C4-2B (cell line): ENCODE measurements at regions not wholly inside any gene's neighbourhood (a gene's known extent, or its start where the extent isn't known, plus 50 kb on each side); places are given as distances from the start of the nearest gene placed in this dataset.

Experiments
- H3K27ac ChIP-seq: fragments of 450-650 bp; 2 replicates; pipeline ENCODE4 v1.5.1; 2017
- ZFX ChIP-seq: fragments of 450-650 bp; IDR thresholded peaks from 2 replicates; pipeline ENCODE4 v1.6.1; 2017
- TF ChIP-seq, protein P1 (sequence below): fragments of 450-650 bp; conservative IDR thresholded peaks from 2 replicates; pipeline ENCODE4 v1.5.1; 2017; ENCODE audit warnings: mild to moderate bottlenecking

DNA sequence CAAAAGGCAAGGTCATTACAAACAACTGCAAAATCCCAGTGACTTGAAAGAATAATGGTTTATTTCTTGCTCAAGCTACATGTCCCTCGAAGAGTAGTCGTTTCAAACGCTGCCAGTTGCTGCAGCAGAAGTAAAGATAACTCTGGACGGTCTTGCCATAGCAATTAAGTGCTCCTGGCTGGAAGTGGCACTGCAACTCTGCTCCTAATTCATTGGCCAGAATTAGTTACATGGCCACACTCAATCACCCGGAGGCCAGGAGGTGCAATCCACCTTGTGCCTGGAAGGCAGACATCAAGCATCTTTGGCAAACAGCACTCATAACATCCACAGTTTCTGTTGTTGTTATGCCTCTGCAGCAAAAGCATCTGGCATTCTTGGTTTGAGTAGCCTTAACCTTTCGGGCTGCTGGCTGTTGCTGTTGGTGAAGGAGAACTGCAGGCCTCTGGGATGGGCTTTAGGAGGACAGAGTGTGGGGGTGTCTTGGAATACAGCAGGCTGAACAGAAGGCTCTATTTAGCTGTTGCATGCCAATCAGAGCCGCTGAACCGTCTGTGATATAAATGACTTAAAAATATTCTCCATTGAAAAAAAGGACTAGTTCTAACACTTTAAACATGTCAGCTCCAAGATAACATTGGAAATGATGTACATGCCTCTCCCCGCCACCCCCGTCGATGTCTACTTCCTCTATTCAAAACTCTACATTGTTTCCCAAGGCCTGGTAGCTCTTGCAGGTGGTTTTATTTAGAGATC is 123.5 kb upstream of the DYRK2 start:
- H3K27ac ChIP-seq: no peak overlapping the region
- TF ChIP-seq, protein P1, sequence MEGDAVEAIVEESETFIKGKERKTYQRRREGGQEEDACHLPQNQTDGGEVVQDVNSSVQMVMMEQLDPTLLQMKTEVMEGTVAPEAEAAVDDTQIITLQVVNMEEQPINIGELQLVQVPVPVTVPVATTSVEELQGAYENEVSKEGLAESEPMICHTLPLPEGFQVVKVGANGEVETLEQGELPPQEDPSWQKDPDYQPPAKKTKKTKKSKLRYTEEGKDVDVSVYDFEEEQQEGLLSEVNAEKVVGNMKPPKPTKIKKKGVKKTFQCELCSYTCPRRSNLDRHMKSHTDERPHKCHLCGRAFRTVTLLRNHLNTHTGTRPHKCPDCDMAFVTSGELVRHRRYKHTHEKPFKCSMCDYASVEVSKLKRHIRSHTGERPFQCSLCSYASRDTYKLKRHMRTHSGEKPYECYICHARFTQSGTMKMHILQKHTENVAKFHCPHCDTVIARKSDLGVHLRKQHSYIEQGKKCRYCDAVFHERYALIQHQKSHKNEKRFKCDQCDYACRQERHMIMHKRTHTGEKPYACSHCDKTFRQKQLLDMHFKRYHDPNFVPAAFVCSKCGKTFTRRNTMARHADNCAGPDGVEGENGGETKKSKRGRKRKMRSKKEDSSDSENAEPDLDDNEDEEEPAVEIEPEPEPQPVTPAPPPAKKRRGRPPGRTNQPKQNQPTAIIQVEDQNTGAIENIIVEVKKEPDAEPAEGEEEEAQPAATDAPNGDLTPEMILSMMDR: no peak

DNA sequence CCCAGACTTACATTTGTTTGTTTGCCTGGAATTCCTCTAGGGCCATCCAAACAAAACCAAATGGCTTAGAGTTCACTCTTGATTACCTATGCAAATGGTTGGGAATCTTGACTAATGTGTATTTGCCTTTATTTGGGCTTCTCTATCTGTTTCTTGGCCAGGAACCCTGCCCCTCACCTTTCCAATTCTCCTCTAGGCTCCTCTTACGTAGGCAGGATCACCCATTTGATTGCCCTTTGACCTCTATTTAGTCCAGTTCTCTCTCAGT is 123.0 kb upstream of the DYRK2 start:
- TF ChIP-seq, protein P1: no peak
- TF ChIP-seq ZFX: no peak
- H3K27ac ChIP-seq: no peak overlapping the region

DNA sequence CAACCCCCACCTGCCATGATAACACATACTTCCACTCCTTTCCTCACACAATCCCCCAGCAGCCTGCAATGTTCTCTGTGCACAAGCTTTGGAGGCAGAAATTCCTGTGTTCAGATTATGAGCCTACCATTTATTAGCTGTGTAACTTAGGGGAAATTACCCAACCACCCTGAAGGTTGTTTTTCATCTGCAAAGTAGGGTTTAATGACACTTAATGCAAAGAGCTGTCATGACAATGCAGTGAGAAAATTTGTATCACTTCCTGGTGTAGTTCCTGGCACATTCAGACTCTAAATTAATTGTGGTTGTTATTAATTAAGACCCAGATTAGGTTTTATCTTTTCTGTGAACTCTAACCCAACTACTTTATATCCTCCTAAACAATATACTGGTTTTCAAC is 122.4 kb upstream of the DYRK2 start:
- no peak overlapping the region for H3K27ac ChIP-seq

DNA sequence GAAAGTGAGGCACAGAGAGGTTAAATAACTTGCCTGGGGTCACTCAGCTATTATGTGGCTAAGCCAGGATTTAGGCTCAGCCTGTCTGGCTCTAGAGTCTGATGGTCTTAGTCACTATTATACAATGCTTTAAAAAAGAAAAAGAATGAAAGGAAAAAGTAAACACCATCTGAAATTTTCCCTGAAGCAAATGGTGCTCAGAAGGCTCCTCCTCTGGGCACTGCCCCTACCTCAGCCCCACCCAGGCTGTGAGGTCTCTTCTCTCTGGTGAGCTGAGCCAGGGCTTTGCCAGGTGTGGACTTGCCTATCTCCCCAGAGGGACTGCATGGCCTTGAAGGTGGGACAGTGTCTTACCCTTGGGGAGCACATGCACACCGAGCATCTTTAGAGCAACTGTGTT is 117.5 kb upstream of the DYRK2 start:
- TF ChIP-seq, protein P1: no peak
- TF ChIP-seq ZFX: no peak
- H3K27ac ChIP-seq: no peak overlapping the region

More for the DNA sequence above, 122.4 kb upstream of the DYRK2 start:
- TF ChIP-seq, protein P1: no peak
- TF ChIP-seq ZFX: no peak

DNA sequence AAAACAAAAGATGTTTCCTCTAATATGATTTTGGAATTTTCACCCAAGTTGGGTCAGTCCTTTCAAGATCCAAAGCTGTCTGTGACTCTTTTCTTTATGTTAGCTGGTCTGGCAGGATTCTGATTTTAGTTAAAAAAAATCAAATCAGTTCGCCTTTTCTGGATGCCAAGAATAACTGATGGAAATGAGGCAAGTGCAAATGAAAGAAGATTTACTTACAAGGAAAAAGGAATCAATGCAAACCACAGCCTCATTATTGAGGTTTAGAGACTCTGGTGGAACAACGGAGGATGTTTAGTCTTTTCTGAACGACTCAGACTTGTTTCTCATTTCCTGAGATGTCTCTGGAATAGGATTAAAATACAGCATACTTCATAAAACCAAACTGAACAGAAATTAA is 117.0 kb upstream of the DYRK2 start:
- TF ChIP-seq ZFX: no peak
- TF ChIP-seq, protein P1: no peak

DNA sequence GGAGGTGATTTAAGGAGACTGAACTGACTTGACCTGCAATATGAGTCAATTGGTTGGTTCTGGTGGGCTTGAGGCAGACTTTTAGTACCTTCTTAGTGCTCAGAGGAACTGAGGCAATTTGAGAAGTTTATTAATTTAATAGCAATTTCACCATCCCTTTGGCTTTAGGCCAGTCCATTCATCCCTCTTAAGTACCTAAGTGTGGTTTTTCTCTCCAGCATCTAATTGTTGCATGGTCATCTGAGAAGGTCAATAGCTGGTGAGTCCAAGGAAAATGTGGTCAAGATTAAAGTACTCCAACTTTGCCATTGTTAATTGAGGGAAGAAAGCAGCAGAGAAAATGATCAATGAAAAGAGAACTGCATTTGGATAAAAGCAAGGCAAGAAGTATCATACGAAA is 115.4 kb upstream of the DYRK2 start:
- no peak for TF ChIP-seq ZFX
- TF ChIP-seq, protein P1: no peak
- H3K27ac ChIP-seq: no peak overlapping the region

More for the DNA sequence above, 117.0 kb upstream of the DYRK2 start:
- H3K27ac ChIP-seq: no peak overlapping the region

DNA sequence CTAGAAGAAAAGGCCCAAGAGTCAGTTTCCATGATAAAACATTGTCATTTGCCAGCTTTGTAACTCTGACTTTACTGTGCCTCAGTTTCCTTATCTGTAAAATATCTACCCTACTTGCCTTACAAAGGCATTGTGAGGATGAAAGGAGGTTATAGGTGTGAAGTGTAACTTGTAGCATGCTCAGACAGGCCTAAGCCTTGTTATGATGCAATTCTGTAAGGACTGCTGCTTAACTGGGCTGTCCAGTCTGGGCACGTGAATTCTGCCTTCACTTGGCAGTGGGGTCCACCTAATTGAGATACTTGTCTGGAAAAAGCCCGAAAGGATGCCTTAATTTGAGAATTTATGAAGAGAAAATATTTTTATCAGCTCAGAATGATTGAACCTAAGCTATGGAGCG is 114.5 kb upstream of the DYRK2 start:
- no peak overlapping the region for H3K27ac ChIP-seq
- TF ChIP-seq, protein P1: no peak
- TF ChIP-seq ZFX: no peak
